NCI-H524 (cell line): ENCODE measurements at regions not wholly inside any gene's neighbourhood (a gene's known extent, or its start where the extent isn't known, plus 50 kb on each side); places are given as distances from the start of the nearest gene placed in this dataset.
"Not testable (repeated sequence)": the region's sequence is repeated elsewhere in the genome, so short reads cannot be mapped to it uniquely, and the experiment has no call there.

ENCODE experiments used
- DNase-seq, 2 experiments: peaks; one replicate each; lab custom pipeline; 2025; lab: John Stamatoyannopoulos, UW

GRCh38 chr7:81051811-81052413, 133.1 kb upstream of the SEMA3C start:
- no peak for DNase-seq

- no peak for DNase-seq
Measured at GRCh38 chr7:81045491-81046030, 126.7 kb upstream of the SEMA3C start.

- not testable (repeated sequence) for DNase-seq
Measured at GRCh38 chr7:81042646-81043045, 123.8 kb upstream of the SEMA3C start.

- DNase-seq: no peak
Measured at GRCh38 chr7:81040496-81040895, 121.6 kb upstream of the SEMA3C start.

DNA sequence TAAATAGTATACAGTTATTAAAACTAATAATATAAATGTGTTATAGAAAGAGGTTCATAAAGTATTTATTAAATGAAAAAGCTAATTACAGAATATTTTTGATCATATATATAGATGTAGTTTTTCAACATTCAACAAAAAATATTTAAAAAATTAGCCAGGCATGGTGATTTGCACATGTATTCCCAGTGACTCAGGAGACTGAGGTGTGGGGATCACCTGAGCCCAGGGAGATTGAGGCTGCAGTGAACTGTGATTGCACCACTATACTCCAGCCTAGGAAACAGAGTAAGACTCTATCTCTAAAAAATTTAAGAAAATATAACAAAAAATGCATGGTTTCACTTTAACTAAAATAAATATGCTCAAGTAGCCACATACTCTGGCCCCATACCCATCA, 118.0 kb upstream of the SEMA3C start:
- DNase-seq: no peak

GRCh38 chr7:81036057-81036456, 117.2 kb upstream of the SEMA3C start:
- no peak for DNase-seq

DNA sequence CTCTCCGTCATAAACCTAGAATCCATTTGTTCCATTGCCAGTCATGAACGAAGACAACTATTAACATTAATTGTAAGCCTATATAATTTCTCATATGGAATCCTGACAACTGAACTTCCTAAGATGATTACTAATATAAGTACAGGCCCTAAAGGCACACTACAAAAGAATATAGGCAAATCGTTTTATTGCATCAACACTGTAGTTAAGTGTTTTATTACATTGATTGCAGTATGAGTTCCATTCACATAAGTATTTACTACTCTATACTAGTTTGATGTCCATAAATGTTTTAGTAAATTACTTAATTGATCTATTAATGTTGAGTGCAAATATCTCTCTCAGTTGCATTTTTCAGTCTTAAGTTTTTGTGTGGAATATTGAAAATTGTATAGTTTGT, 113.1 kb upstream of the SEMA3C start:
- DNase-seq: no peak

GRCh38 chr7:81031243-81031642, 112.4 kb upstream of the SEMA3C start:
- no peak for DNase-seq

GRCh38 chr7:81030472-81030871, 111.6 kb upstream of the SEMA3C start:
- DNase-seq: no peak

DNA sequence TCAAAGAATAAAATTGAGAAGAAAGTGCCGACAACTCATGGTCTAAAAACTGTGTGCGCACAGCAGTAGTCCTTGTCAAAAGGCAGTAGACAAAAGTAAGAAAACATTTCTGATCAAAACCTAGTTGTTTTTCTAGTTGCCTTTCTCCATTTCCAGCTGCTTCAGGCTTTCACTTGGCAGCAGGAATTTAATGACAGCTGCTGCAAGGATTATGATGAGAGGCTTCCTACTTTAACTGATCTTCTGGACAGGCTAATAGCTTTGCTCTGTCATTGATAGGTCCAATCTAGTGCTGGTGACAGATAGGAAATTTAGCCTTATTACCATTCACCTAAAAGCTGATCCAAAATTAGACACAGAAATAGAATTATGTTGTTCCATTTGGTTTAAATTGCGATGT, 110.7 kb upstream of the SEMA3C start:
- DNase-seq: peak; percentile 70 to 87

DNA sequence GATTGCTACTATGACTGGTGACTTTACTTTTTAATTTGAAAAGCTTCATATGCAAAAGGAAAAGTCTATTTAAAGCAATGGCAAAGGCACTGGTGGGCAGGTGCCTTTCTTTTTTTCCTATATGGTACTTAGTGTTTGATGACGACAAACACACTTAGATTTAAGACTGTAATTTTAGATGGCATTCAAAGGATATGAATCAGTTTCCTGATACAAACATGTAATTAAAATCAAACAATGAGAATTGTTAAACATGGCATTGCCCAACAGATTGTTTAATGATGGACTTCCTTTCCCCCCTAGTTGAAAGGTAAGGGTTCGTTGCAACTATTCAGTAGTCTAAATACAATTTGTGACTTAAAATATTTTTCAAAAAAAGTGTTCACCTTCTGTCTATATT, 106.5 kb upstream of the SEMA3C start:
- DNase-seq: no peak

- no peak for DNase-seq
Measured at GRCh38 chr7:81014908-81015307, 96.1 kb upstream of the SEMA3C start.

DNA sequence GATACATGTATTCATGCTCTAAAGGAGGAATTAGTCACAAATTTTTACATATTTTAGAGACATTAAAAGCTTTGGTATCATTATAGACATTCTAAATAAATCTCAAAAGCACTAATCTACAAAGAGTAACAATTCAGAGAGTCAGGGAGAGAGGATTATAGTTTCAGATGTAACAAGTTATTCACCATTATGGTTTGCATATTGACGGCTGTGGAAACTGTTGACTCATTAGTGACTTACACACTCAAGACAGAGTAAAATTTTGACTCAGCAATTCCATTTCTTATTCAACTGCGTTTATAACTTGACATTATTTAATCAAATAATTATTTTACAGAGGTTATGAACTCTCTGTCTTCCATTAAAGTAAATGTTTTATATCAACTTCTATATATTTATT, 95.4 kb upstream of the SEMA3C start:
- no peak for DNase-seq

GRCh38 chr7:81013083-81013817, 94.4 kb upstream of the SEMA3C start:
- no peak for DNase-seq

- DNase-seq: no peak
Measured at GRCh38 chr7:81008901-81009300, 90.0 kb upstream of the SEMA3C start.

DNA sequence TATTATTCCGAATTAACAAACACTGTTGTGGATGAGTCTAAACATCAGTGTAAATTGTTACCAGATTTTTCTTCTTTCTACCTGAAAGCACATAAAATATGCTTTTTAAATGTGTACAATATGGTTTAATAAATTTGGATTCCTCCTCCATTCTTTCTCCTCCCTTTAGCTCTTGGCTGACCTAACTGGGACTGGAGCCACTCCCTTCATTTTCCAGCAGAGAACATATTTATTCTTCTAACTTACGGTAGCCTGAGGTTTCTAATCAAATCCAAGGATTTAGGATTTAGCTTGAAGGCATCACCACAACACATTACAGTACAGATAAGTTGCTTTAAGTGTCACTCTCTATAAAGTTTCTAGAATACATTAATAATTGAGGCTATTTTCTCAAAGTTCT, 88.2 kb upstream of the SEMA3C start:
- no peak for DNase-seq

- no peak for DNase-seq
Measured at GRCh38 chr7:81005254-81005653, 86.4 kb upstream of the SEMA3C start.

- no peak for DNase-seq
Measured at GRCh38 chr7:81004098-81004497, 85.2 kb upstream of the SEMA3C start.

DNA sequence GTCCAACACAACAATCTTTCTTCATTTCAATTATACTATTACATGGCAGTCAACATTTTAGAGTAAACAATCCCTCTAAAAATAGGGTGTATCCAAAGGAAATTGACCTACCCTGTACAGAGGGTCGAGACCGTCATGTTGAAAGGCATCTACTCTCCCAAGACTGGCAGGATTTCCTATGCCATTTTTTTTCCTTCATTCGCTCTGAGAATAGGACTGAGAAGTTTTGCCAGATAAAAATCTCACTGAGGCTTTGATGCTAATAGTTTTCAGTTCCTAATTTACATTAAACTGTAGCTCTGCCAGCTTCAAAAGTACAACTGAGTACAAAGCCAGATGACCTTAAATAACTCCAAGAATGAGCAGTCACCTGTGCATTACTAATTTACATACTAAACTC, 84.5 kb upstream of the SEMA3C start:
- no peak for DNase-seq

DNA sequence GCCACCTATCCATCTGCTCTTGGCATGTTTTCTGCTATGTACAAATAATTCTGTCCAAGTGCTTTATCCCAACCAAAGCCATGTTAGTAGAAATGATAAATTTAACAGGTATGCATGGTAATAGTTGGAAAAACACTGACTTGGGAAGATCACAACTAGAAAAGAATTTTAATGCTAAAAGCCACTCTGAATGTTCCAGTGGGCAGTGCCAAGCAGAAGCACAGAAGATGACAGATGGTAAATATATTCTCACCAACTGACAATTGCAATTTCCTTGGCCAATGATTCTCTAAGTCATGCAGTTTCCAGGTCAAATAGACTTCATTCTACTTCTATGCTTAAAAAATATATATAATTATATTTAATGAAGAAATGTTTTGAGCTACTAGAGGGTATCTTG, 83.6 kb upstream of the SEMA3C start:
- no peak for DNase-seq

DNA sequence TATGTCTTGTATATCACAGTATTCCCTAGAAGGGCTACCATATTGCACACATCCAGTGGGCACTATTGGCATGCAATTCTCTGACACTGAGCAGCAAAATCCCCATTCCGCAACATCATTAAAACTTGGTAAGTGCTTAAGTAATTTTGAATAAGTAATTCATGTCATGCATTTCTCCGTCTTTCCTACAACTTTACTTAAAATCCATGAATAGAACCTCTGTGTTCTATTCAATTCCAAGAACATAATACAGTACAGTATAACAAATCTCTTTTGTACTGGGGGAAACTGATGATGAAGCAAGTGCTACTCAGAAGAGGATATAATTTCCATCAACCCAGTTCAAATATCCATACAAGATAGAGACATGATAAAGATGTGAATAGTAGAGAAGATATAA, 80.9 kb upstream of the SEMA3C start:
- DNase-seq: no peak

DNA sequence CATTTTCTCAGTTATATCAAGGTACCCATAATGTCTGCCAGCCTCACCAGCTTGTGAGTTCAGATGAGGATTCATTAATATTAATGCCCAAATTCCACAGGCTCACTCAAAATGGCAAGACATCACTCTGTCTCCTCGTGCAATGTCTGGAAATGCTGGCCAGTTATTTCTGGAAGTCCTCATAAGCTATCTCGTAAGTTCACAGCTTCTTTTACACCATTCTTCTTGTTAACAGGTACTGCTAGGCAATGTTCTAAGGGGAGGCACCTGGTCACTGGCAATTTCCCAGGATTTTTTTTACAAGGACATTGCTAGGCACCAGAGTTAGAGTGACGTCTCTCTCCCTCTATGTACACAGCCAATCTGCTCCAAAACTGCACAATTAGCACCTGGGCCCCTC, 80.2 kb upstream of the SEMA3C start:
- no peak for DNase-seq

- peak; percentile 83 to 94 for DNase-seq
Measured at GRCh38 chr7:80997841-80998240, 79.0 kb upstream of the SEMA3C start.

DNA sequence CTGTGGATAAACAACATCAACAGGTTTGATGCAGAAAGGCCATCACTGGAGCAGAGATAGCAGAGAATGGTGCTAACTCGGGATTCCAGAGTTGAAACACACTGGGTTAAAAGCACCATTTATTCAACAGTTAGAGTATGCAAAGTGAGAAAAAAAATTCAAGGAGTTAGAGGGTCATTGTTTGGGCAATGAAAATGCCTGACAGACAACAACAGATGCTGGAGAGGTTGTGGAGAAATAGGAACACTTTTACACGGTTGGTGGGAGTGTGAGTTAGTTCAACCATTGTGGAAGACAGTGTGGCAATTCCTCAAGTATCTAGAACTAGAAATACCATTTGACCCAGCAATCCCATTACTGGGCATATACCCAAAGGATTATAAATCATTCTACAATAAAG, 77.4 kb upstream of the SEMA3C start:
- DNase-seq: not testable (repeated sequence)
